Adrenal gland (tissue), 5 donors: ENCODE measurements at regions not wholly inside any gene's neighbourhood (a gene's known extent, or its start where the extent isn't known, plus 50 kb on each side); places are given as distances from the start of the nearest gene placed in this dataset.

Experiments
- CTCF ChIP-seq, 6 experiments: fragments of 450-650 bp in 4 of 6; fragments of 200-600 bp in 2 of 6; sonication (generic) in 1 of 6; IDR thresholded peaks; 1 replicate in 5 of 6; 2 replicates in 1 of 6; pipeline versions ENCODE4 v1.5.1 to v1.8.0; 2016 to 2021; ENCODE audit warnings: antibody characterized with exemption in 6 of 6, mild to moderate bottlenecking in 2 of 6, moderate library complexity in 1 of 6
- POLR2A ChIP-seq, 2 donors: fragments of 450-650 bp; IDR thresholded peaks; one replicate each; pipeline ENCODE4 v1.6.1; 2017; ENCODE audit warnings: antibody characterized with exemption in 2 of 2, mild to moderate bottlenecking in 2 of 2, moderate library complexity in 1 of 2
- donor health status: DM: no; HTN: no; CAD: no.

GRCh38 chr4:91935217-91935616, 368.5 kb upstream of the GRID2 start:
- TF ChIP-seq CTCF (IDR thresholded peaks at IDR 0.05) (no peak), POLR2A (IDR thresholded peaks at IDR 0.05) (no peak)
